HuH-7 (cell line): ENCODE measurements at regions not wholly inside any gene's neighbourhood (a gene's known extent, or its start where the extent isn't known, plus 50 kb on each side); places are given as distances from the start of the nearest gene placed in this dataset.
"Not testable (repeated sequence)": the region's sequence is repeated elsewhere in the genome, so short reads cannot be mapped to it uniquely, and the experiment has no call there.

Experiments
- DNase-seq: peaks from one replicate; pipeline ENCODE4 v3.0.0; 2011; ENCODE audit warnings: low spot score

GRCh38 chr4:126986828-126987227, 645.9 kb upstream of the INTU start:
- no peak for DNase-seq

DNA sequence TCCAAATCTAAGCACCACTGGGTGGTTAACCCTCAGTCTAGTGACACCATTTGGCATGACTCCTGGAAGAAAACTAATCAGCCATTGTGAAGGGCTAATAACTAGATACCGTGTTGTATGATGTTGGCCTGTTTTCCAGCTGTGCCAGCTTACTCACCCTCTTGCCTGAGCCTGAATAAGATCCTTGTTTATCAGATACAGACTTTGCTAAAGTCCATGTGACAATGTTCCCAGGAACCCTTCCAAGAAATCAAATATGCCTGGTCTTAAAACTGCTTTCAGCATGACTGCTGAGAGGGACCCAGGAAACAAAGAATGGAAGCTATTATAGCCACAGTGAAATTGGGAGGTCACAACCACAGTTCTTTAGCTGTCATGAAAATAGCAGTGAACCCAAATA, 640.8 kb upstream of the INTU start:
- no peak for DNase-seq

DNA sequence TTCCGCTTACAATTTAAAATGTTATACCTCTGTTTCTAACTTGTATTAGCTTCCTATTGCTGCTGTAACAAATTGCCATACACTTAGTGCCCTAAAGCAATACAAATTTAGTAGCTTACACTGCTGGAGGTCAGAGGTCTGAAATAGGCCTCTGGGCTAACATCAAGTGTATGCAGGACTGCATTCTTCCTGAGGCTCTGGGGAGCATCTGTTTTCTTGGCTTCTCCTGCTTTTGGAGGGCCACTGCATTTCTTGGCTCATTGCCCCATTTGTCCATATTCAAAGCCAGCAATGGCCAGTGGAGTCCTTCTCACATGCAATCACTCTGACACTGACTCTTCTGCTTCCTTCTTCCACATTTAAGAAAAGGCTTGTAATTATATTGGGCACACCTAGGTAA, 639.8 kb upstream of the INTU start:
- DNase-seq = no peak

GRCh38 chr4:126993351-126993750, 639.4 kb upstream of the INTU start:
- no peak for DNase-seq

- no peak for DNase-seq
Observed at GRCh38 chr4:126995235-126995634, 637.5 kb upstream of the INTU start.

DNA sequence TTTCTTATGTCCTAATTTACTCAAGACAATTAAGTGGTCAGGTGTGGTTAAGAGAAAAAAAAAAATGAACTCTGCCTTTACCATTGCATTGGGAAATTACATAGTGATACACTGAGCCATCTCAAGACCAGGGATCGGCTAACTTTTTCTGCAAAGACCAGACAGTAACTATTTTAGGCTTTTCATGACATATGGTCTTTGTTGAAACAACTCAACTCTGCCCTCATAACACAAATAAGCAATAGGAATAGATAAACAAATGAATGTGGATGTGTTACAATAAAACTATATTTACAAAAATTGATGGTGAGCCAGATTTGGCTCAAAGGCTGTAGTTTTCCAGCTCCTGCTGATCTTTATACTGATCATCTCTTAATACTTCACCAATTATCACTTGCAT, 632.6 kb upstream of the INTU start:
- DNase-seq = no peak

DNA sequence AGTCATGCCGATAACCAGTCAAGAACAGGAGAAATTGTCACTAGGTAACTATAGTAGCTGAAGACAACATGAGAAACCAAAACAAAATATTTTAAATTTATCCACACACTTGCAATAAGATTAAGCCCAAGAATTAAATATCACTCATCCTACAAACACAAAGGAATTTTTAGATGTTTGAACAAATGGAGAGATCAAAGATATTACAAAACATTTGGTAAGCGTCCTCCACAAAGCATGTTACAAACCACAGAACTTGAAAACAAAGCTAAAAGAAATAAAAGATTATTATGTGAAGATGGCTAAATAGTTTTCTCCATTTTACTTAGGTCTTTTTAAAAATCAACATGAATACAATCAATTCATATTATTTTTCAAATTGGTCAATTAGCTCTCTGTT, 631.9 kb upstream of the INTU start:
- DNase-seq = no peak

- no peak for DNase-seq
Observed at GRCh38 chr4:127001933-127002332, 630.8 kb upstream of the INTU start.

GRCh38 chr4:127006446-127006877, 626.3 kb upstream of the INTU start:
- no peak for DNase-seq

DNA sequence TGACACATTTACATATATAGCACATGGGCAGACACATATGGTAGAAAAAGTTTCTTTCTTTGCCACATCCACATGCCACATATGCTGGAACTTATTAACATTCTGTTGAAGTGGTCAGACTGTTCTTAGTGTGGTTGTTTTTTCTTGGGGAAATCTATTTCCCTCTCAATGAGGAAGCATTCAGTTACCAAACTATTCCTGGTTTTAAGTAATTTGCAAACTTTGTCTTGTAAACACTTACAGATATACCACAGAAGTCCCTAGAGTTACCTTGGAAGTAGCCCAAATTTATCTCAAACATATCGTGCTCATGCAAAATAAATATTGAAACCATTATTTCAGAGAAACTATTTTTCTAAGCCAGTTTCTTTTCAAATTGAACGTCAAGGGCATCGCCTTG, 625.5 kb upstream of the INTU start:
- DNase-seq = no peak

DNA sequence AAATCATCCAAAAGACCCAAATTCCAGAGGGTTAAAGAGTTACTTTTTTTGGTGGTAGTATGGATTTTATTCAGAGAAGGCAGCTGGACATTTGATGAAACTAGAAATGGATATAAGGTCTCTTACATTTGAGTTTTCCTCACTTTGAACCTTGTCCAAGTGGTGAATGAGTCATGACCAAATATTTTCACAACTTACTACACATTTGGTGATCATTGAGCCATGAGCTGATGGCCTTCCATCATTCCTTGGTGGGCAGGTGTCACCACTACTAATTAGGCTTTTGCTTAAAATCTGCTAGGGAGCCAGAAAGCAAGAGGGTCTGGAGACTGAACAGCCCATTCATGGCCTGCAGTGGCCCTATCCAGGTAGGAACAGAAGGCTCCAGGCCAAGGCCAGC, 620.2 kb upstream of the INTU start:
- DNase-seq = no peak

DNA sequence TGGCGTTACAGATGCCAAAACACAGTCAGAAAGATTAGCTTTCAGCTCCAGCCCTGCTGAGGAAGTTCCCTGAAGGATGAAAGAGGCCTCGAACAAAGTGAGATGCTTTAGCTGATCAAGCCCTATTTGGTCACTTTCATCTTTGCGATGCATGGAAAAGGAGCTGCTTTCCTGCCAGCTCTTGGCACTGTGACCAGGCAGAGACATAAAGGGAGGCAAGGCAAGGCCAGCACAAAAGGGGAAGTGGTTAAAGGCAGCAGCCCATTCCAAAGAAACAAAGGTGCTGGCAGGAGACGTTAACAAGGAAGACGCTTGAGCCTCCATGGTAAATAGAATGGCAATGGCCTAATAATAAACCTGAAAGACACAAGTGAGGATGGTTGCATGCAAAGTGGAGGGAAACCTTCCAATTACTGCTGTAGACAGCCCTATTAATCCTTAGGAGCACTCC, 617.1 kb upstream of the INTU start:
- no peak for DNase-seq

GRCh38 chr4:127018381-127018780, 614.4 kb upstream of the INTU start:
- no peak for DNase-seq

GRCh38 chr4:127020831-127021230, 611.9 kb upstream of the INTU start:
- not testable (repeated sequence) for DNase-seq

- DNase-seq = no peak
Observed at GRCh38 chr4:127036296-127036695, 596.5 kb upstream of the INTU start.

GRCh38 chr4:127045861-127046260, 586.9 kb upstream of the INTU start:
- DNase-seq = no peak

DNA sequence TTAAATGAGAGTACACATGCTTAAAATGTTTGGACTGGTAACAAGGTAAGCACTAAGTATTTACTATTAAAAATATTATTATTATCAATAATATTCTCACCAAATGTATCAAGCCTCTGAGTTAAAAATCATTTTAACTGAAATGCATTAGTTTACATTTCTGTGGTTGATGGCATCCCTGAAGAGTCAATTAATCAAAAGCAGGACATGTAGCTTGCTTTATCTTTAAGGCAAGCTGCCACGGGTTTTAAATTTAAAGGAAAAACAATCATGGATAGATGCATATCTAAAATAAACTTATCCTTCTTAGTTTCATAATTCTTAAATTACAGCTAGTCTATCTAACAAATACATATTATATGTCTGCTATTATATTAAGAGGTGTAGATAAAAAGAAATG, 584.8 kb upstream of the INTU start:
- DNase-seq = no peak

DNA sequence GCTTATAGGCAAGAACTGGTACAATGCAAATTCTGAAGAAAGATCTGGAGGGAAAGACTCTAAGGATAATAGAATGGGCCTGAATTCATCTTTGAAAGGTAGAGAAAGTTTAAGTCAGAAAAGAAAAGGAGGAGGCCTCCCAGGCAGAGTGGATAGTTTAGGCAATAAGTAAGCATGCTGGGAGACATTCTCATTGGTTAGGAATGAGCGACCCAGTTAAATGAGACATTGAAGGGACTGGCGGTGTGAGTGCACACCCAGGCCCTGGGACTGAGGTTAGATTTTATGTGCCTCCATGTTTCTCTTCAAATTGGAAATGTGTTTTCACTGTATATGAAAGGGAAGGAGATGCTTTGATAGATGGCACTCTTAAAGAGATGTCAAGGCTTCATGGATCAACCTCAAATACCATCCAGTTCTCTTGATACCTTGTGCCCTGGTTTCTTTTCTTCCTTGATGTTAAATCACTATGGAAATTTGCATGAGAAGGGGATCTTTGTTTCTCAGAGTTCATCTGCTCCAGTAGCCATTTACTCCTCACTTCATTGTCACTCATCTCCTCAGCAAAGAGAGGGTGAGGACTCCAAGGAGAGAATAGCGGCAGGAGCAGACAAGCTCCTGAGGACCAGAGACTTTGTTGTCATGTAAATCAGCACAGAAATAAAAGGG, 584.2 kb upstream of the INTU start:
- DNase-seq = no peak

- no peak for DNase-seq
Observed at GRCh38 chr4:127049526-127049925, 583.2 kb upstream of the INTU start.

DNA sequence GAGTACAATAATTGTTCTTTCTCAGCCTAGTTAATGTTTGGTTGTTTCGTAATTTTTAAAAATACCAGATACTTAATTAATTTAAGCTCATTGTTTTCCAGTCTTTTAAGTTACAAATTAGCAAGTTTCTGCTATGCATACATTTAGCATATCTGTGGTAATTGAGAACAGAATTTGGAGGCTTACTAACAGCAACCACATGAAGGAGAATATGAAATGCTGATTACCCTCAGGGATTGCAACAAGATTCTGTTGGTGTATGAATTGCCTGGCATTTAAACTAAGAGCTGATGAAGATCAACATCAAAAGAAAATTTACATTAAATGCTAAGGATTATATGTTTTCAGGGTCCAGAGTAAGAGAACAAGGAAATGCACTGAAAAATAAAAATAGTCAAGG, 580.0 kb upstream of the INTU start:
- no peak for DNase-seq

- DNase-seq = no peak
Observed at GRCh38 chr4:127055357-127055756, 577.4 kb upstream of the INTU start.

DNA sequence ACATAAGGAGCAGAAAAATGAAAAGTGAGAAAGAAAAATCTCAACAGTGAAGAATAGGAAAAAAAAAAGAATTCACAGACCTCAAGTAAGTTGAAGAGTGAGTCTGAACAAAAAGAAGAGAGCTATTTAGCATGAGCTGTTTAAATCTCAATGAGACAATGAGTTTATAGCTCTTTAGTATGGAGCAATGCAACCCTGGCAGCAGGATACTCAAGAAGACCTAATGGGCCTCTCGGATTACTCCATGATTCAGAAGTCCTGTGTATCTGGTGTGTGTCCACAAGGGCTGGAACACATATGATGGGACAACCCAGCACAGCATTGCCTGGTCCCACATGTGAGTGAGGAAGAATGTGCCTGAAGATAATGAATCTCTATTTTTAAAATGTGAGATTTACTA, 563.1 kb upstream of the INTU start:
- no peak for DNase-seq

DNA sequence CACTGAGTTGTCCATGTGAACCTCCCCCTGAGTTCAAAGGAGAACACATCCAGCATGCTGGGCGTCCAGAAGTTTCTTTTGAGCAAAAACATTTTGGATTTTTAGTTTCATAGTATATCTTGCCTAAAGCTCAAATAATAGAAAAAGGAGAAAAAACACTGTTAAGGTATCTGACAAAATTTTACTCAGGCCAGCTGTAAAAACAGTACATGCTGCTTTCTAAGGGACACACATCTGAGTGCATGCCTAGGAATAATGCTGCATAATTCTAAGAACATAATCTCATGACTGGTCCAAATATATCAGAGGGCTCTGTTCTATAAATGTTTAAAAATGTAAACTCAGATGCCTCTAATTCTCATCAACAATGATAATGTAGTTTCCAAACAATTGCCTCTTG, 561.3 kb upstream of the INTU start:
- no peak for DNase-seq

GRCh38 chr4:127080141-127080540, 552.6 kb upstream of the INTU start:
- no peak for DNase-seq

- DNase-seq = no peak
Observed at GRCh38 chr4:127081041-127081440, 551.7 kb upstream of the INTU start.
